HG03565 (cell line): ENCODE measurements at regions not wholly inside any gene's neighbourhood (a gene's known extent, or its start where the extent isn't known, plus 50 kb on each side); places are given as distances from the start of the nearest gene placed in this dataset.
"Not testable (repeated sequence)": the region's sequence is repeated elsewhere in the genome, so short reads cannot be mapped to it uniquely, and the experiment has no call there.

Source experiments
- ATAC-seq: cut with Tn5 transposase; IDR thresholded peaks from one replicate; pipeline ENCODE4 v1.9.1; 2021; ENCODE audit warnings: mild to moderate bottlenecking, moderate library complexity; ENCODE audit not compliant: unreplicated experiment

GRCh38 chr9:108430655-108431054, 425.1 kb downstream of the ACTL7B start:
- no peak for ATAC-seq

- no peak for ATAC-seq
Measured at GRCh38 chr9:108427751-108428150, 428.0 kb downstream of the ACTL7B start.

GRCh38 chr9:108426421-108426940, 429.3 kb downstream of the ACTL7B start:
- ATAC-seq: not testable (repeated sequence)

- ATAC-seq: no peak
Measured at GRCh38 chr9:108423433-108423832, 432.4 kb downstream of the ACTL7B start.

GRCh38 chr9:108419379-108419778, 436.4 kb downstream of the ACTL7B start:
- no peak for ATAC-seq

GRCh38 chr9:108417726-108418125, 438.1 kb downstream of the ACTL7B start:
- ATAC-seq: no peak

- no peak for ATAC-seq
Measured at GRCh38 chr9:108417312-108417711, 438.5 kb downstream of the ACTL7B start.

- ATAC-seq: no peak
Measured at GRCh38 chr9:108416324-108416723, 439.5 kb downstream of the ACTL7B start.

GRCh38 chr9:108413809-108414208, 442.0 kb downstream of the ACTL7B start:
- ATAC-seq: no peak

GRCh38 chr9:108412755-108413154, 443.0 kb downstream of the ACTL7B start:
- ATAC-seq: no peak

GRCh38 chr9:108411632-108412031, 444.2 kb downstream of the ACTL7B start:
- no peak for ATAC-seq

- ATAC-seq: no peak
Measured at GRCh38 chr9:108410161-108410560, 445.6 kb downstream of the ACTL7B start.

- no peak for ATAC-seq
Measured at GRCh38 chr9:108400297-108400696, 455.5 kb downstream of the ACTL7B start.

- no peak for ATAC-seq
Measured at GRCh38 chr9:108399851-108400250, 455.9 kb downstream of the ACTL7B start.

GRCh38 chr9:108397286-108397685, 458.5 kb downstream of the ACTL7B start:
- no peak for ATAC-seq

GRCh38 chr9:108396611-108397010, 459.2 kb downstream of the ACTL7B start:
- ATAC-seq: no peak

- no peak for ATAC-seq
Measured at GRCh38 chr9:108396193-108396592, 459.6 kb downstream of the ACTL7B start.

- ATAC-seq: no peak
Measured at GRCh38 chr9:108395421-108395820, 460.4 kb downstream of the ACTL7B start.

- no peak for ATAC-seq
Measured at GRCh38 chr9:108394726-108395125, 461.1 kb downstream of the ACTL7B start.

- not testable (repeated sequence) for ATAC-seq
Measured at GRCh38 chr9:108393481-108394001, 462.2 kb downstream of the ACTL7B start.

GRCh38 chr9:108392877-108393276, 462.9 kb downstream of the ACTL7B start:
- no peak for ATAC-seq

GRCh38 chr9:108389056-108389455, 466.7 kb downstream of the ACTL7B start:
- ATAC-seq: no peak

GRCh38 chr9:108386859-108387384, 468.9 kb downstream of the ACTL7B start:
- no peak for ATAC-seq
